ENCODE measurements at regions not wholly inside any gene's neighbourhood (a gene's known extent, or its start where the extent isn't known, plus 50 kb on each side); places are given as distances from the start of the nearest gene placed in this dataset.

GRCh38 chr3:152554980-152555379 lies 280.0 kb upstream of the P2RY1 start (continued):
- no peak for TF ChIP-seq VEZF1 (CRISPR knock-in tag; IDR thresholded peaks at IDR 0.05)

GRCh38 chr3:152555666-152556291 lies 279.2 kb upstream of the P2RY1 start:
- Histone ChIP-seq H3K4me2 (ENCODE audit: insufficient read depth, low read length) (no peak overlapping the region), H3K27ac (ENCODE audit: extremely low read depth, low read depth, low read length) (no peak overlapping the region), H3K27me3 (ENCODE audit: control insufficient read depth in 2 of 2, insufficient read depth in 2 of 2, low read length in 2 of 2) (no peaks in the 10 kb centered on the region), H3K9me3 (replicated peaks; ENCODE audit: control insufficient read depth, insufficient read depth, low read depth, low read length) (no peaks in the 10 kb centered on the region), H3K36me3 (ENCODE audit: control insufficient read depth, insufficient read depth, low read length) (no peaks in the 10 kb centered on the region), H4K20me1 (replicated peaks; ENCODE audit: control insufficient read depth, insufficient read depth, low read length) (no peaks in the 10 kb centered on the region), H3K4me3 (no peak overlapping the region), H3K9me1 (ENCODE audit: control insufficient read depth, insufficient read depth, low read length) (no peaks in the 10 kb centered on the region), H3K79me2 (ENCODE audit: control insufficient read depth, insufficient read depth, low read length) (no peaks in the 10 kb centered on the region), H3K4me1 (replicated peaks in 1 of 2; ENCODE audit: control insufficient read depth in 2 of 2, insufficient read depth in 2 of 2, low read length in 2 of 2) (no peaks in the 10 kb centered on the region; a peak in 1 of 5 replicates), H2AFZ (ENCODE audit: low read depth, low read length) (0 out of 2 replicates have a peak overlapping the region, but pooled peaks have one; percentile 34), H3K9ac (ENCODE audit: insufficient read depth in 1 of 2, low read depth in 2 of 2, low read length in 2 of 2) (no peak overlapping the region)
- ATAC-seq (no peak), DNase-seq (ENCODE audit: extremely low read depth in 1 of 4, low spot score in 3 of 4) (no peak), FAIRE-seq (no peak)
- no TSS peak for BruUV-seq (replicated peaks)
- ChIA-PET POLR2A (interaction anchor here (1.6 kb wide), 1 partner anchor 20 kb away, joined by 3 read pairs; no protein-coding TSS in a partner anchor), CTCF (ENCODE audit: low intra/inter-chr PET ratio) (no interaction called here)
- intact Hi-C loops (cut with micrococcal nuclease) = no loop called here
- TF ChIP-seq ZNF76 (CRISPR knock-in tag; IDR thresholded peaks at IDR 0.05; ENCODE audit: borderline replicate concordance) = no peak
- no peak for TF ChIP-seq L3MBTL2 (IDR thresholded peaks at IDR 0.05)
- TF ChIP-seq THRAP3 (IDR thresholded peaks at IDR 0.05; ENCODE audit: borderline replicate concordance) = no peak
- no peak for TF ChIP-seq NCOA1 (IDR thresholded peaks at IDR 0.05; ENCODE audit: low read depth)
- no peak for TF ChIP-seq ARHGAP35 (IDR thresholded peaks at IDR 0.05; ENCODE audit: partially characterized antibody)
- TF ChIP-seq MED1 (CRISPR knock-in tag; IDR thresholded peaks at IDR 0.05; ENCODE audit: borderline replicate concordance) = no peak
- no peak for TF ChIP-seq ARID2 (IDR thresholded peaks at IDR 0.05)
- no peak for TF ChIP-seq ZNF707 (CRISPR knock-in tag; conservative IDR thresholded peaks at IDR 0.05)
- TF ChIP-seq ZNF778 (CRISPR knock-in tag; IDR thresholded peaks at IDR 0.05) = no peak
- TF ChIP-seq SMAD3 (CRISPR knock-in tag; conservative IDR thresholded peaks at IDR 0.05) = no peak
- no peak for TF ChIP-seq TOE1 (IDR thresholded peaks at IDR 0.05; ENCODE audit: borderline replicate concordance)
- TF ChIP-seq TOE1 (CRISPR knock-in tag; IDR thresholded peaks at IDR 0.05; ENCODE audit: borderline replicate concordance, low read depth) = no peak
- no peak for TF ChIP-seq ELK1 (CRISPR knock-in tag; IDR thresholded peaks at IDR 0.05)
- TF ChIP-seq NR3C1 (CRISPR knock-in tag; IDR thresholded peaks at IDR 0.05) = no peak
- TF ChIP-seq RAD21 (CRISPR knock-in tag; conservative IDR thresholded peaks at IDR 0.05 in 1 of 2, IDR thresholded peaks at IDR 0.05 in 1 of 2) = no peak
- TF ChIP-seq MEF2D (tag; conservative IDR thresholded peaks at IDR 0.05; ENCODE audit: low read depth) = no peak
- no peak for TF ChIP-seq MTA2 (IDR thresholded peaks at IDR 0.05; ENCODE audit: low read depth)
- in situ Hi-C loops (cut with MboI) = no loop called here
- WGBS (ENCODE audit: insufficient coverage, low coverage, missing lambda C conversion rate) = 30% methylated on average over 6 of the region's 6 CpGs

Measured in K562 (cell line).